Keratinocyte (primary cell): ENCODE measurements at regions not wholly inside any gene's neighbourhood (a gene's known extent, or its start where the extent isn't known, plus 50 kb on each side); places are given as distances from the start of the nearest gene placed in this dataset.

Source experiments
- DNase-seq: peaks from one replicate; pipeline ENCODE4 v3.0.0-alpha.2; 2011; ENCODE audit warnings: low read depth, missing footprints, low spot score
- FAIRE-seq: peaks from 2 replicates; lab custom pipeline; 2011; peaks lifted over from hg19 to GRCh38; lab: Jason Lieb, UNC
- H2AFZ ChIP-seq: 2 replicates; pipeline ENCODE4 v1.6.0; 2012; ENCODE audit warnings: low read length, control low read depth, inconsistent platforms; ENCODE audit not compliant: control insufficient read depth
- H3K27ac ChIP-seq: 2 replicates; pipeline ENCODE4 v1.5.1; 2011; ENCODE audit warnings: low read length; ENCODE audit not compliant: control insufficient read depth, insufficient read depth
- H3K27me3 ChIP-seq: 3 replicates; pipeline ENCODE4 v1.6.0; 2011; ENCODE audit warnings: low read length; ENCODE audit not compliant: control insufficient read depth, insufficient read depth; ENCODE audit errors: extremely low read depth
- H3K36me3 ChIP-seq, 2 experiments: 2 replicates in 1 of 2; 3 replicates in 1 of 2; pipeline ENCODE4 v1.5.1; 2011; ENCODE audit warnings: low read length in 2 of 2, mild to moderate bottlenecking in 1 of 2; ENCODE audit not compliant: control insufficient read depth in 2 of 2, insufficient read depth in 2 of 2; ENCODE audit errors: extremely low read depth in 1 of 2
- H3K4me1 ChIP-seq: 3 replicates; pipeline ENCODE4 v1.5.1; 2011; ENCODE audit warnings: low read length; ENCODE audit not compliant: control insufficient read depth, insufficient read depth; ENCODE audit errors: extremely low read depth
- H3K4me2 ChIP-seq: 3 replicates; pipeline ENCODE4 v1.6.0; 2011; ENCODE audit warnings: low read depth, low read length; ENCODE audit not compliant: control insufficient read depth, insufficient read depth; ENCODE audit errors: extremely low read depth
- H3K4me3 ChIP-seq, 3 experiments: fragments of 200-600 bp in 1 of 3; sonication (generic) in 1 of 3; 2 replicates in 2 of 3; 3 replicates in 1 of 3; pipeline ENCODE4 v1.5.1; 2011 to 2016; ENCODE audit warnings: low read length in 3 of 3, mild to moderate bottlenecking in 3 of 3, control low read depth in 2 of 3, inconsistent platforms in 1 of 3, low read depth in 1 of 3, mixed read lengths in 1 of 3, mixed run types in 1 of 3, moderate library complexity in 1 of 3; ENCODE audit not compliant: control insufficient read depth in 2 of 3, insufficient read depth in 2 of 3; ENCODE audit errors: extremely low read depth in 1 of 3
- H3K79me2 ChIP-seq: 2 replicates; pipeline ENCODE4 v1.6.0; 2012; ENCODE audit warnings: low read length; ENCODE audit not compliant: control insufficient read depth, insufficient read depth
- H3K9ac ChIP-seq: 3 replicates; pipeline ENCODE4 v1.6.0; 2011; ENCODE audit warnings: low read length; ENCODE audit not compliant: control insufficient read depth, insufficient read depth; ENCODE audit errors: extremely low read depth
- H3K9me1 ChIP-seq: 3 replicates; pipeline ENCODE4 v1.6.0; 2011; ENCODE audit warnings: low read length; ENCODE audit not compliant: control insufficient read depth, insufficient read depth; ENCODE audit errors: extremely low read depth
- H3K9me3 ChIP-seq: 2 replicates; pipeline ENCODE4 v1.5.1; 2012; ENCODE audit warnings: low read depth, low read length; ENCODE audit not compliant: control insufficient read depth
- H4K20me1 ChIP-seq: 3 replicates; pipeline ENCODE4 v1.6.0; 2011; ENCODE audit warnings: low read length; ENCODE audit not compliant: control insufficient read depth, insufficient read depth; ENCODE audit errors: extremely low read depth
- CTCF ChIP-seq, 3 experiments: IDR thresholded peaks in 1 of 3; conservative IDR thresholded peaks in 1 of 3; optimal IDR thresholded peaks in 1 of 3; 2 replicates in 2 of 3; 3 replicates in 1 of 3; pipeline versions ENCODE3 to v1.5.1; 2011; ENCODE audit warnings: low read length in 3 of 3, mild to moderate bottlenecking in 3 of 3, moderate library complexity in 2 of 3, control low read depth in 1 of 3, inconsistent platforms in 1 of 3; ENCODE audit not compliant: insufficient read depth in 2 of 3; ENCODE audit errors: extremely low read depth in 1 of 3
- EZH2 ChIP-seq: IDR thresholded peaks from one replicate; pipeline ENCODE4 v1.6.1; 2012; ENCODE audit warnings: inconsistent platforms, mild to moderate bottlenecking, low read length, moderate library complexity
- dilution Hi-C: fragments of 300-500 bp; cut with MboI; formaldehyde crosslinking; loops from one replicate; pipeline ENCODE4 v1.7.0; 2020; ENCODE audit warnings: low sequenced_read_pairs; ENCODE audit not compliant: extremely low pct_ligation_motif_present

GRCh38 chrX:34294665-34295064, 162.6 kb upstream of the FAM47A start:
- dilution Hi-C loops = no loop called here
- H2AFZ ChIP-seq = no peak overlapping the region
- H3K27ac ChIP-seq = no peak overlapping the region
- no peaks in the 10 kb centered on the region for H3K36me3 ChIP-seq
- no peaks in the 10 kb centered on the region for H4K20me1 ChIP-seq
- DNase-seq = no peak
- H3K27me3 ChIP-seq = no peaks in the 10 kb centered on the region
- H3K4me2 ChIP-seq = no peak overlapping the region
- FAIRE-seq = no peak
- no peak overlapping the region for H3K4me3 ChIP-seq
- TF ChIP-seq EZH2 (no peak), CTCF (optimal IDR thresholded peaks at IDR 0.05 in 1 of 3, IDR thresholded peaks at IDR 0.05 in 1 of 3, conservative IDR thresholded peaks at IDR 0.05 in 1 of 3; ENCODE audit: extremely low read depth in 1 of 3, insufficient read depth in 2 of 3, low read length in 3 of 3) (no peak)
- no peaks in the 10 kb centered on the region for H3K9me1 ChIP-seq
- no peaks in the 10 kb centered on the region for H3K79me2 ChIP-seq
- H3K9ac ChIP-seq = no peak overlapping the region
- no peaks in the 10 kb centered on the region for H3K4me1 ChIP-seq
- no peaks in the 10 kb centered on the region for H3K9me3 ChIP-seq

- H2AFZ ChIP-seq = no peak overlapping the region
- no peaks in the 10 kb centered on the region for H3K36me3 ChIP-seq
- no peak overlapping the region for H3K9ac ChIP-seq
- TF ChIP-seq CTCF (optimal IDR thresholded peaks at IDR 0.05 in 1 of 3, IDR thresholded peaks at IDR 0.05 in 1 of 3, conservative IDR thresholded peaks at IDR 0.05 in 1 of 3; ENCODE audit: extremely low read depth in 1 of 3, insufficient read depth in 2 of 3, low read length in 3 of 3) (no peak), EZH2 (no peak)
- H4K20me1 ChIP-seq = no peaks in the 10 kb centered on the region
- no peaks in the 10 kb centered on the region for H3K9me1 ChIP-seq
- no peak overlapping the region for H3K27ac ChIP-seq
- dilution Hi-C loops = no loop called here
- no peaks in the 10 kb centered on the region for H3K27me3 ChIP-seq
- no peaks in the 10 kb centered on the region for H3K79me2 ChIP-seq
- H3K4me1 ChIP-seq = no peaks in the 10 kb centered on the region
- no peaks in the 10 kb centered on the region for H3K9me3 ChIP-seq
- FAIRE-seq (no peak), DNase-seq (no peak)
- H3K4me3 ChIP-seq = no peak overlapping the region
- H3K4me2 ChIP-seq = no peak overlapping the region
Observed at GRCh38 chrX:34288782-34289181, 156.7 kb upstream of the FAM47A start.
